IMR-90 (cell line): ENCODE measurements at regions not wholly inside any gene's neighbourhood (a gene's known extent, or its start where the extent isn't known, plus 50 kb on each side); places are given as distances from the start of the nearest gene placed in this dataset.

ENCODE experiments used
- ATAC-seq: fragments of 200-7000 bp; cut with Tn5 transposase; 2 replicates; pipeline ENCODE4 v1.9.1; 2020; ENCODE audit warnings: low read depth, mild to moderate bottlenecking, moderate library complexity
- BruUV-seq: library from RNA; stranded (reverse); fragments of 400-500 nt; replicated peaks from 2 replicates; lab custom pipeline; 2021; lab: Mats Ljungman, UMichigan
- CTCF ChIA-PET: fragments of 300-600 bp; formaldehyde crosslinking; extraction: SDS; loops from one replicate; lab custom pipeline; 2021; ENCODE audit warnings: antibody characterized with exemption; lab: Yijun Ruan, JAX
- POLR2A ChIA-PET: fragments of 300-600 bp; sonication (Branson Sonifier 250); formaldehyde crosslinking; loops from one replicate; lab custom pipeline; 2022; ENCODE audit warnings: antibody characterized with exemption; ENCODE audit not compliant: unreplicated experiment; lab: Charles Lee
- DNase-seq: peaks from one replicate; pipeline ENCODE4 v3.0.0; 2013
- H2AFZ ChIP-seq: replicated peaks from 2 replicates; pipeline ENCODE3; 2013; ENCODE audit warnings: low read length, mild to moderate bottlenecking; ENCODE audit not compliant: poor library complexity
- H2AK5ac ChIP-seq: 2 replicates; pipeline ENCODE4 v1.6.1; 2013; ENCODE audit warnings: low read depth, low read length, inconsistent platforms
- H2AK9ac ChIP-seq: replicated peaks from 2 replicates; pipeline ENCODE3; 2013; ENCODE audit warnings: mild to moderate bottlenecking, low read depth, low read length, moderate library complexity; ENCODE audit not compliant: poor library complexity
- H2BK120ac ChIP-seq: 2 replicates; pipeline ENCODE4 v1.6.1; 2013; ENCODE audit warnings: low read depth, low read length, inconsistent platforms
- H2BK15ac ChIP-seq: 3 replicates; pipeline ENCODE4 v1.6.1; 2013; ENCODE audit warnings: low read depth, low read length, inconsistent platforms
- H2BK20ac ChIP-seq: 2 replicates; pipeline ENCODE4 v1.6.1; 2013; ENCODE audit warnings: low read depth, mild to moderate bottlenecking, inconsistent platforms, low read length, moderate library complexity
- H2BK5ac ChIP-seq: 2 replicates; pipeline ENCODE4 v1.6.1; 2013; ENCODE audit warnings: mild to moderate bottlenecking, low read depth, low read length, inconsistent platforms; ENCODE audit not compliant: poor library complexity, severe bottlenecking
- H3K14ac ChIP-seq: replicated peaks from 2 replicates; pipeline ENCODE4 v1.6.1; 2013; ENCODE audit warnings: low read depth, low read length, inconsistent platforms
- H3K18ac ChIP-seq: 2 replicates; pipeline ENCODE4 v1.6.1; 2013; ENCODE audit warnings: low read depth, low read length, control low read depth
- H3K23ac ChIP-seq: 2 replicates; pipeline ENCODE4 v1.6.1; 2013; ENCODE audit warnings: low read depth, low read length, inconsistent platforms
- H3K27ac ChIP-seq: 2 replicates; pipeline ENCODE4 v1.5.1; 2013; ENCODE audit warnings: mild to moderate bottlenecking, control low read depth, low read length; ENCODE audit not compliant: insufficient read depth
- H3K27me3 ChIP-seq: 2 replicates; pipeline ENCODE4 v1.6.1; 2013; ENCODE audit warnings: low read length; ENCODE audit not compliant: control insufficient read depth, insufficient read depth
- H3K36me3 ChIP-seq: 2 replicates; pipeline ENCODE4 v1.6.1; 2013; ENCODE audit warnings: low read length, mixed read lengths; ENCODE audit not compliant: control insufficient read depth, insufficient read depth
- H3K4ac ChIP-seq: 2 replicates; pipeline ENCODE4 v1.6.1; 2013; ENCODE audit warnings: low read depth, low read length, inconsistent platforms
- H3K4me1 ChIP-seq: 2 replicates; pipeline ENCODE4 v1.6.1; 2013; ENCODE audit warnings: low read length, mixed read lengths; ENCODE audit not compliant: control insufficient read depth, insufficient read depth
- H3K4me2 ChIP-seq: 2 replicates; pipeline ENCODE4 v1.6.1; 2013; ENCODE audit warnings: low read depth, mild to moderate bottlenecking, control low read depth, low read length, moderate library complexity
- H3K4me3 ChIP-seq: 2 replicates; pipeline ENCODE4 v1.5.1; 2013; ENCODE audit warnings: low read depth, mild to moderate bottlenecking, control low read depth, low read length, moderate library complexity; ENCODE audit not compliant: insufficient read depth
- H3K56ac ChIP-seq: 2 replicates; pipeline ENCODE4 v1.6.1; 2013; ENCODE audit warnings: low read length, inconsistent platforms; ENCODE audit not compliant: insufficient read depth; ENCODE audit errors: extremely low read depth
- H3K79me1 ChIP-seq, 2 experiments: 2 replicates each; pipeline ENCODE4 v1.6.1; 2013; ENCODE audit warnings: low read length in 2 of 2, inconsistent platforms in 1 of 2, low read depth in 1 of 2
- H3K9ac ChIP-seq: 2 replicates; pipeline ENCODE4 v1.6.1; 2013; ENCODE audit warnings: low read depth, low read length, control low read depth
- H3K9me1 ChIP-seq: 2 replicates; pipeline ENCODE4 v1.6.1; 2013; ENCODE audit warnings: low read length, inconsistent platforms; ENCODE audit not compliant: insufficient read depth
- H3K9me3 ChIP-seq: 2 replicates; pipeline ENCODE4 v1.6.1; 2013; ENCODE audit warnings: low read length; ENCODE audit not compliant: control insufficient read depth, insufficient read depth
- H4K20me1 ChIP-seq: 2 replicates; pipeline ENCODE4 v1.6.1; 2013; ENCODE audit warnings: low read length, inconsistent platforms; ENCODE audit not compliant: insufficient read depth
- H4K5ac ChIP-seq: 2 replicates; pipeline ENCODE4 v1.6.1; 2013; ENCODE audit warnings: mild to moderate bottlenecking, low read depth, low read length, control low read depth
- H4K8ac ChIP-seq, 2 experiments: 2 replicates each; pipeline ENCODE4 v1.6.1; 2013; ENCODE audit warnings: low read depth in 2 of 2, low read length in 2 of 2, control low read depth in 1 of 2, inconsistent platforms in 1 of 2
- H4K91ac ChIP-seq: 2 replicates; pipeline ENCODE4 v1.6.1; 2013; ENCODE audit warnings: low read depth, low read length, inconsistent platforms; ENCODE audit not compliant: insufficient read depth
- CEBPB ChIP-seq: IDR thresholded peaks from 2 replicates; pipeline ENCODE4 v1.6.1; 2012; ENCODE audit warnings: low read depth, low read length, improper control_type of control experiment
- CHD1 ChIP-seq: IDR thresholded peaks from 2 replicates; pipeline ENCODE4 v1.6.1; 2012; ENCODE audit warnings: low read depth, low read length, improper control_type of control experiment
- FOS ChIP-seq: fragments of 150-350 bp; IDR thresholded peaks from 2 replicates; pipeline ENCODE4 v1.6.1; 2016; ENCODE audit warnings: low read depth, low read length
- MAFK ChIP-seq: IDR thresholded peaks from 2 replicates; pipeline ENCODE4 v1.6.1; 2012; ENCODE audit warnings: low read depth, low read length, improper control_type of control experiment
- MAZ ChIP-seq: IDR thresholded peaks from 2 replicates; pipeline ENCODE4 v1.6.1; 2012; ENCODE audit warnings: low read depth, mild to moderate bottlenecking, low read length, improper control_type of control experiment, moderate library complexity, borderline replicate concordance
- MXI1 ChIP-seq: IDR thresholded peaks from 2 replicates; pipeline ENCODE4 v1.6.1; 2012; ENCODE audit warnings: low read depth, mild to moderate bottlenecking, low read length, moderate library complexity, borderline replicate concordance
- RAD21 ChIP-seq: IDR thresholded peaks from 2 replicates; pipeline ENCODE4 v1.6.1; 2012; ENCODE audit warnings: low read length, improper control_type of control experiment
- SMC3 ChIP-seq: fragments of 150-350 bp; IDR thresholded peaks from 2 replicates; pipeline ENCODE4 v1.6.1; 2016; ENCODE audit warnings: low read depth, mild to moderate bottlenecking, antibody characterized with exemption, low read length, moderate library complexity
- USF2 ChIP-seq: fragments of 150-350 bp; IDR thresholded peaks from 2 replicates; pipeline ENCODE4 v1.6.1; 2017; ENCODE audit warnings: mild to moderate bottlenecking, antibody characterized with exemption, low read length, low read depth
- WGBS, 2 experiments: methylation state at CpG; one replicate each; pipeline versions ENCODE4 v1.1.5 to v1.1.7; 2013; ENCODE audit warnings: missing lambda C conversion rate in 2 of 2; ENCODE audit not compliant: insufficient read length in 1 of 2; ENCODE audit errors: extremely low coverage in 2 of 2; 5-methylcytosine and 5-hydroxymethylcytosine counted together
- dilution Hi-C: fragments of 300-500 bp; cut with HindIII; formaldehyde crosslinking; loops from one replicate; pipeline ENCODE4 v1.14.3; 2018; ENCODE audit warnings: low sequenced_read_pairs; ENCODE audit not compliant: unreplicated experiment
- in situ Hi-C: fragments of 300-500 bp; cut with MboI; formaldehyde crosslinking; loops from 3 replicates; pipeline ENCODE4 v1.14.3; 2019; ENCODE audit warnings: low sequenced_read_pairs, inconsistent platforms, mixed read lengths
- intact Hi-C: fragments of 100-400 bp; cut with micrococcal nuclease; formaldehyde crosslinking; loops from 2 replicates; pipeline ENCODE4 v1.10.0; 2022

DNA sequence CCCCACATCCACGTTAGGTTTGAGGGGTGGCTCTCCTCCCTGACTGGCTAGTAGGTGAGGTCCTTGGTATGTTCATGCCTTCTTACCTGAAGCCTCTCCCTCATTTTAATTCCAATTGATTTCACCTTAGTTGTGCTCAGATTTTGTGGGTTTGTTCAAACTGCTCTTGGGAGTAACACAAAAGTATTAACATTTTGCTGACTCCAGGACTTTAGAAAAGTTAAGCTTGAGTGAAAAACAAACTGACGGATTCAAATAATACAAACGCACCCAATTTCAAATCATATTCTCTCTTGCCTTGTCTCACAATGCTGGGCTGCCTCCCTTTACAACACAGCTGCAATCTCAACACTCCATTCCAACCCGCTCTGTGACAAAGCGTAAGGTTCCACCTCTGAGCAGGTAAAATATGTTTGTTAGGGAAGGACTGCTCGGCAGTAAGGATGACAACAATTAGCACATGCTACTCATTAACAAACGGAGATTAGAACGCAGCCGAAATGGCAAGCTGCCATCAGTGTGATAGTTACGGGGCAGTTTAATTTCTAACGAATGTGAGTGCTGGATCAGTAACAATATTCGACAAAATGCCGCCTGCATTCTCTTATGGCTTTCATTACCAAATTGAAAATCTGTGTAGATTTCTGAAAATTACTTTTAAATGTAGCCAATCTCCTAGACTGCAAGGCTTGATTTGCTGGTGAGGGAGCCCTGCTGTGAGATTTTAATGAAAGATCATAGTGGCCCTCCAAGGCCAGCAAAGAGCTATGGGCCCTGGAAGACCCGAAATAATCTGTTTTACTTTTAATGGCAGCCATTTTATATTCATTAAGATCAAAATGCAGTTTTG is 730.6 kb upstream of the FANCL start:
- no peak overlapping the region for H3K4ac ChIP-seq
- TF ChIP-seq CHD1 (no peak), MAZ (no peak), FOS (no peak), MAFK (peak; percentile 14; the same call in 1 of the 2 replicates), MXI1 (no peak), SMC3 (no peak), USF2 (no peak), RAD21 (no peak), CEBPB (no peak)
- BruUV-seq, result no TSS peak
- no peak overlapping the region for H3K9ac ChIP-seq
- no peaks in the 10 kb centered on the region for H3K36me3 ChIP-seq
- no peaks in the 10 kb centered on the region for H3K79me1 ChIP-seq
- H3K23ac ChIP-seq, result no peak overlapping the region
- H4K91ac ChIP-seq, result no peak overlapping the region
- no peak overlapping the region for H2BK5ac ChIP-seq
- no peak overlapping the region for H2BK15ac ChIP-seq
- CTCF ChIA-PET, result interaction anchor here (0.9 kb wide), 1 partner anchor 11 kb away, joined by 3 read pairs; no protein-coding TSS in a partner anchor
- H2BK120ac ChIP-seq, result no peak overlapping the region
- DNase-seq (no peak), ATAC-seq (no peak)
- dilution Hi-C loops, result no loop called here
- no peak overlapping the region for H2AK5ac ChIP-seq
- H2AK9ac ChIP-seq, result no peak overlapping the region
- intact Hi-C loops, result no loop called here
- H3K9me1 ChIP-seq, result no peaks in the 10 kb centered on the region
- H3K9me3 ChIP-seq, result no peaks in the 10 kb centered on the region
- H3K18ac ChIP-seq, result no peak overlapping the region
- 93% methylated on average over 3 of the region's 14 CpGs; no CpG with 5 or more reads in 1 of the 2 experiments for WGBS, 2 experiments
- no peak overlapping the region for H3K56ac ChIP-seq
- H4K5ac ChIP-seq, result no peak overlapping the region
- no peak overlapping the region for H4K8ac ChIP-seq
- no peak overlapping the region for H3K14ac ChIP-seq
- POLR2A ChIA-PET, result no interaction called here
- no peak overlapping the region for H3K4me2 ChIP-seq
- H2AFZ ChIP-seq, result no peak overlapping the region
- H3K27me3 ChIP-seq, result no peaks in the 10 kb centered on the region
- H3K4me3 ChIP-seq, result no peak overlapping the region
- in situ Hi-C loops, result no loop called here
- H4K20me1 ChIP-seq, result no peaks in the 10 kb centered on the region
- H3K4me1 ChIP-seq, result no peaks in the 10 kb centered on the region
- no peak overlapping the region for H2BK20ac ChIP-seq
- no peak overlapping the region for H3K27ac ChIP-seq
